DND-41 (cell line): ENCODE measurements at regions not wholly inside any gene's neighbourhood (a gene's known extent, or its start where the extent isn't known, plus 50 kb on each side); places are given as distances from the start of the nearest gene placed in this dataset.

Source experiments
- CTCF ChIP-seq: IDR thresholded peaks from 2 replicates; pipeline ENCODE4 v1.5.1; 2012; ENCODE audit warnings: borderline replicate concordance, low read length, moderate library complexity, mild to moderate bottlenecking; ENCODE audit not compliant: poor library complexity, severe bottlenecking; ENCODE audit errors: extremely low read depth
- EZH2 ChIP-seq: IDR thresholded peaks from 3 replicates; pipeline ENCODE4 v1.6.1; 2012; ENCODE audit warnings: borderline replicate concordance, low read depth, mild to moderate bottlenecking, moderate library complexity, low read length, inconsistent platforms; ENCODE audit not compliant: severe bottlenecking

- no peak for TF ChIP-seq CTCF
- no peak for TF ChIP-seq EZH2
Measured at GRCh38 chr16:59773330-59773729, 1039.2 kb upstream of the GOT2 start.
